Ishikawa (cell line): ENCODE measurements at regions not wholly inside any gene's neighbourhood (a gene's known extent, or its start where the extent isn't known, plus 50 kb on each side); places are given as distances from the start of the nearest gene placed in this dataset.

Experiments used
- CEBPB ChIP-seq: IDR thresholded peaks from 2 replicates; pipeline ENCODE4 v1.6.1; 2012
- CREB1 ChIP-seq: IDR thresholded peaks from 2 replicates; pipeline ENCODE4 v1.6.1; 2012; ENCODE audit warnings: low read depth
- EP300 ChIP-seq: IDR thresholded peaks from 2 replicates; pipeline ENCODE4 v1.6.1; 2012; ENCODE audit warnings: borderline replicate concordance
- TAF1 ChIP-seq: IDR thresholded peaks from 2 replicates; pipeline ENCODE4 v1.6.1; 2012; ENCODE audit warnings: low read depth, mild to moderate bottlenecking
- TCF12 ChIP-seq: IDR thresholded peaks from 2 replicates; pipeline ENCODE4 v1.6.1; 2012; ENCODE audit warnings: low read depth
- YY1 ChIP-seq: IDR thresholded peaks from 2 replicates; pipeline ENCODE4 v1.6.1; 2012; ENCODE audit warnings: low read depth
- TF ChIP-seq, protein P1 (sequence below): IDR thresholded peaks from 2 replicates; pipeline ENCODE4 v1.6.1; 2012

DNA sequence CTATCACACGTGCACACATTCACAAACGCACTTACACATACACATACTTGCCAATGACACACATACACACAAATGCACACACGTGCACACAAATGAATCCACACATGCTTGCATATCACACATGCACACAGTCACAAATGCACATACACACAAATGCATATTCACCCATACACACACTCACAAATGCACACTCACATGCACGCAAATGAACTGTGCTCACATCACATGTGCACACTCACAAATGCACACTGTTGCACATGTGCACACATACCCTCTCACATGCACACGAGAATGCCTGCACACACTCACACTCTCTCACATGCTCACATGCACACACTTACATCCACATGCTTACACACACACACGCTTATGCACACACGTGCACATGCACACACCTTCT lies 368.1 kb downstream of the EIPR1 start:
- TF ChIP-seq YY1 (no peak), CREB1 (no peak), CEBPB (no peak), TCF12 (no peak), EP300 (no peak), TAF1 (no peak)
- TF ChIP-seq, protein P1, sequence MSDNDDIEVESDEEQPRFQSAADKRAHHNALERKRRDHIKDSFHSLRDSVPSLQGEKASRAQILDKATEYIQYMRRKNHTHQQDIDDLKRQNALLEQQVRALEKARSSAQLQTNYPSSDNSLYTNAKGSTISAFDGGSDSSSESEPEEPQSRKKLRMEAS: no peak
